ENCODE measurements at regions not wholly inside any gene's neighbourhood (a gene's known extent, or its start where the extent isn't known, plus 50 kb on each side); places are given as distances from the start of the nearest gene placed in this dataset.

DNA sequence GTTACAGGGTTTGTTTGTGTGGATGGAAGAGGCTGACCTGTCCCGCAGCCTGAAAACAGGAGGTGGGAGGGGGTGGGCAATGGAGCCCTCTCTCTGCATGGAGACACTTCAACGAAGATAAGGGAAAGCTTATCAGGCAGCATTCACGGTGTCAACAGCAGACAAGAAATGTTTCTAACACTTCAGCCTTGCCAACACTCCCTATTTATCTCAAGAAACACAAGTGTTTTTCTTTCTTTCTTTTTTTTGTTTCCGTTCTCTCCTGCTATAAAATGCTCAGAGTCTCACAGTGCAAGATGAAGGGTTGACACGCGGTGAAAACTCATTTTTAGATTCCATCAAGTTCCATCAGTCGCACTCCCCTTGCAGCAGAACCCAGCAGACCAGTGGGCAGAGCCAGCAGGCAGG, 594.4 kb downstream of the MATN1 start:
- Histone ChIP-seq H2AFZ (replicated peaks) (no peak overlapping the region), H3K4me3 (no peak overlapping the region), H3K4me1 (no peaks in the 10 kb centered on the region), H3K27ac (no peak overlapping the region), H3K4me2 (no peak overlapping the region), H3K9ac (no peak overlapping the region), H3F3A (ENCODE audit: low read depth) (no peaks in the 10 kb centered on the region), H4K20me1 (ENCODE audit: low read depth) (no peaks in the 10 kb centered on the region), H3K27me3 (no peaks in the 10 kb centered on the region), H3K9me3 (ENCODE audit: low read depth) (no peaks in the 10 kb centered on the region), H3K36me3 (no peaks in the 10 kb centered on the region), H3K79me2 (ENCODE audit: low read depth) (no peaks in the 10 kb centered on the region)
- Mint-ChIP-seq H3K27me3 (ENCODE audit: insufficient read depth, low read depth) (peaks cover 11% of the 10 kb centered on the region), H3K4me3 (no peak overlapping the region), H3K9me3 (no peaks in the 10 kb centered on the region), H3K4me1 (peaks cover 3% of the 10 kb centered on the region), H3K27ac (no peak overlapping the region), H3K36me3 (no peaks in the 10 kb centered on the region)
- TF ChIP-seq EZH2 (IDR thresholded peaks at IDR 0.05) = no peak
- TF ChIP-seq, protein P1, sequence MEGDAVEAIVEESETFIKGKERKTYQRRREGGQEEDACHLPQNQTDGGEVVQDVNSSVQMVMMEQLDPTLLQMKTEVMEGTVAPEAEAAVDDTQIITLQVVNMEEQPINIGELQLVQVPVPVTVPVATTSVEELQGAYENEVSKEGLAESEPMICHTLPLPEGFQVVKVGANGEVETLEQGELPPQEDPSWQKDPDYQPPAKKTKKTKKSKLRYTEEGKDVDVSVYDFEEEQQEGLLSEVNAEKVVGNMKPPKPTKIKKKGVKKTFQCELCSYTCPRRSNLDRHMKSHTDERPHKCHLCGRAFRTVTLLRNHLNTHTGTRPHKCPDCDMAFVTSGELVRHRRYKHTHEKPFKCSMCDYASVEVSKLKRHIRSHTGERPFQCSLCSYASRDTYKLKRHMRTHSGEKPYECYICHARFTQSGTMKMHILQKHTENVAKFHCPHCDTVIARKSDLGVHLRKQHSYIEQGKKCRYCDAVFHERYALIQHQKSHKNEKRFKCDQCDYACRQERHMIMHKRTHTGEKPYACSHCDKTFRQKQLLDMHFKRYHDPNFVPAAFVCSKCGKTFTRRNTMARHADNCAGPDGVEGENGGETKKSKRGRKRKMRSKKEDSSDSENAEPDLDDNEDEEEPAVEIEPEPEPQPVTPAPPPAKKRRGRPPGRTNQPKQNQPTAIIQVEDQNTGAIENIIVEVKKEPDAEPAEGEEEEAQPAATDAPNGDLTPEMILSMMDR (IDR thresholded peaks at IDR 0.05) = no peak
- TF ChIP-seq EZH2phosphoT487 (IDR thresholded peaks at IDR 0.05) = no peak
- no peak for DNase-seq (ENCODE audit: low spot score)

DNA sequence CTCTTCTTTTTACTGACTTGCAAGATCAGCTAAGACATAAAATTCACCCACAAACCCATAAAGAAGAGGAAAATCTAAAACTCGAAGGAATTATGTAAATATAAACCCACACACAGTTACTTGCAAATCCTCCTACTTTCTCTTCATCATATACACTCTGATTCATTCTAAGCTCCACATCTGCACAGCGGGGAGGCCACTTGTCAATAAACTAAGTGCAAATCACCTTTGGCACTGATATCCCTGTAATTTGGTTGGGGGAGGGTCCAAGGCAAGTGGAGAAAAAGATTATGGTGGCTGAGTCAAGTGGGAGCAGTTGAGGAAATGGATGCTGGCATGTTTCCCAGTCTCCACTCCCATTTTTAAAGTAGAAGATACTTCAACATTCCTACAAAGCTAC, 596.5 kb downstream of the MATN1 start:
- Histone ChIP-seq H3K4me2 (no peak overlapping the region), H3K4me1 (no peaks in the 10 kb centered on the region), H3K9me3 (ENCODE audit: low read depth) (no peaks in the 10 kb centered on the region), H3K79me2 (ENCODE audit: low read depth) (no peaks in the 10 kb centered on the region), H3F3A (ENCODE audit: low read depth) (no peaks in the 10 kb centered on the region), H3K36me3 (no peaks in the 10 kb centered on the region), H3K9ac (no peak overlapping the region), H4K20me1 (ENCODE audit: low read depth) (no peaks in the 10 kb centered on the region), H3K27ac (no peak overlapping the region), H3K4me3 (no peak overlapping the region), H3K27me3 (no peaks in the 10 kb centered on the region), H2AFZ (replicated peaks) (no peak overlapping the region)
- H3K9me3 Mint-ChIP-seq = no peaks in the 10 kb centered on the region
- H3K4me1 Mint-ChIP-seq = peaks cover 3% of the 10 kb centered on the region
- no peak for DNase-seq (ENCODE audit: low spot score)
- no peak overlapping the region for H3K4me3 Mint-ChIP-seq
- no peak overlapping the region for H3K27ac Mint-ChIP-seq
- TF ChIP-seq, protein P1 (IDR thresholded peaks at IDR 0.05) = no peak
- no peak for TF ChIP-seq EZH2 (IDR thresholded peaks at IDR 0.05)
- TF ChIP-seq EZH2phosphoT487 (IDR thresholded peaks at IDR 0.05) = no peak
- no peaks in the 10 kb centered on the region for H3K36me3 Mint-ChIP-seq
- peaks cover 5% of the 10 kb centered on the region for H3K27me3 Mint-ChIP-seq (ENCODE audit: insufficient read depth, low read depth)

DNA sequence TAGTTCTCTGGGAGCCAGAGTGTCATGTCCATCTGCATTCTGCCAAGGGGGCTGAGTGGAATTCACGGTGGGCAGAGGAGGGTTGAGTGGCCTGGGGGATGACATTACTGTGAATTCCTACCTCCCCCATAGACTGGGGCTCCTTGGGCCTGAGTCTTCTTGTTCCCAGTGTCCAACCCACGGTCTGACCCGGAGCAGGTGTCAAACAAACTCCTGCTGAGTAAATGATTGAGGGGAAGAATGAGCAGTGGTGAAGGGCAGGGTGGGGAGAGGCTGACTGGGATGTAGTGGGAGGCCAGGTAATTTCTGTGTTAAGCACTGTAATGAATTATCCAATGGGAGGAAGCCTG, 597.6 kb downstream of the MATN1 start:
- Histone ChIP-seq H3K27ac (no peak overlapping the region), H3K4me1 (no peaks in the 10 kb centered on the region), H3K9me3 (ENCODE audit: low read depth) (no peaks in the 10 kb centered on the region), H3K79me2 (ENCODE audit: low read depth) (no peaks in the 10 kb centered on the region), H3K4me3 (no peak overlapping the region), H3F3A (ENCODE audit: low read depth) (no peaks in the 10 kb centered on the region), H4K20me1 (ENCODE audit: low read depth) (no peaks in the 10 kb centered on the region), H3K9ac (no peak overlapping the region), H3K36me3 (no peaks in the 10 kb centered on the region), H2AFZ (replicated peaks) (no peak overlapping the region), H3K4me2 (no peak overlapping the region), H3K27me3 (no peaks in the 10 kb centered on the region)
- peaks cover 8% of the 10 kb centered on the region for H3K27me3 Mint-ChIP-seq (ENCODE audit: insufficient read depth, low read depth)
- H3K36me3 Mint-ChIP-seq = no peaks in the 10 kb centered on the region
- no peak for DNase-seq (ENCODE audit: low spot score)
- H3K4me1 Mint-ChIP-seq = peaks cover 3% of the 10 kb centered on the region
- no peak overlapping the region for H3K4me3 Mint-ChIP-seq
- no peaks in the 10 kb centered on the region for H3K9me3 Mint-ChIP-seq
- peak overlapping the region; percentile 73 for H3K27ac Mint-ChIP-seq
- TF ChIP-seq, protein P1 (IDR thresholded peaks at IDR 0.05) = no peak
- TF ChIP-seq EZH2 (IDR thresholded peaks at IDR 0.05) = no peak
- TF ChIP-seq EZH2phosphoT487 (IDR thresholded peaks at IDR 0.05) = no peak

Data from neural progenitor cell (in vitro differentiated cells).